GM04504 (cell line): ENCODE measurements at regions not wholly inside any gene's neighbourhood (a gene's known extent, or its start where the extent isn't known, plus 50 kb on each side); places are given as distances from the start of the nearest gene placed in this dataset.

Source experiments
- DNase-seq: peaks from one replicate; pipeline ENCODE4 v3.0.0-alpha.2; 2012; ENCODE audit warnings: low read depth

GRCh38 chr9:27625751-27626150, 52.5 kb upstream of the C9orf72 start:
- no peak for DNase-seq

GRCh38 chr9:27626244-27627187, 53.2 kb upstream of the C9orf72 start:
- DNase-seq: no peak

- no peak for DNase-seq
Observed at GRCh38 chr9:27627188-27627564, 53.9 kb upstream of the C9orf72 start.

GRCh38 chr9:27628311-27628710, 55.0 kb upstream of the C9orf72 start:
- DNase-seq: no peak

- DNase-seq: no peak
Observed at GRCh38 chr9:27629425-27629824, 56.1 kb upstream of the C9orf72 start.

- DNase-seq: no peak
Observed at GRCh38 chr9:27632254-27632653, 59.0 kb upstream of the C9orf72 start.

GRCh38 chr9:27633764-27634163, 60.5 kb upstream of the C9orf72 start:
- DNase-seq: no peak

GRCh38 chr9:27634879-27635278, 61.6 kb upstream of the C9orf72 start:
- DNase-seq: no peak

GRCh38 chr9:27638716-27639115, 65.4 kb upstream of the C9orf72 start:
- no peak for DNase-seq

- DNase-seq: no peak
Observed at GRCh38 chr9:27645161-27645840, 72.0 kb upstream of the C9orf72 start.

GRCh38 chr9:27653246-27653645, 80.0 kb upstream of the C9orf72 start:
- DNase-seq: no peak

- no peak for DNase-seq
Observed at GRCh38 chr9:27653957-27654356, 80.7 kb upstream of the C9orf72 start.

- DNase-seq: no peak
Observed at GRCh38 chr9:27654629-27655285, 81.5 kb upstream of the C9orf72 start.

- no peak for DNase-seq
Observed at GRCh38 chr9:27655441-27655840, 82.2 kb upstream of the C9orf72 start.

- DNase-seq: no peak
Observed at GRCh38 chr9:27659001-27659400, 85.7 kb upstream of the C9orf72 start.

- no peak for DNase-seq
Observed at GRCh38 chr9:27659571-27659970, 86.3 kb upstream of the C9orf72 start.

GRCh38 chr9:27660148-27660547, 86.9 kb upstream of the C9orf72 start:
- no peak for DNase-seq

GRCh38 chr9:27663526-27663925, 90.2 kb upstream of the C9orf72 start:
- DNase-seq: no peak

- no peak for DNase-seq
Observed at GRCh38 chr9:27664121-27664779, 91.0 kb upstream of the C9orf72 start.

GRCh38 chr9:27665136-27665535, 91.9 kb upstream of the C9orf72 start:
- DNase-seq: no peak

- no peak for DNase-seq
Observed at GRCh38 chr9:27668280-27668679, 95.0 kb upstream of the C9orf72 start.

- no peak for DNase-seq
Observed at GRCh38 chr9:27671636-27672035, 98.4 kb upstream of the C9orf72 start.
